GM21529 (cell line): ENCODE measurements at regions not wholly inside any gene's neighbourhood (a gene's known extent, or its start where the extent isn't known, plus 50 kb on each side); places are given as distances from the start of the nearest gene placed in this dataset.

ENCODE experiments used
- ATAC-seq: cut with Tn5 transposase; IDR thresholded peaks from one replicate; pipeline ENCODE4 v1.9.1; 2021; ENCODE audit not compliant: unreplicated experiment

DNA sequence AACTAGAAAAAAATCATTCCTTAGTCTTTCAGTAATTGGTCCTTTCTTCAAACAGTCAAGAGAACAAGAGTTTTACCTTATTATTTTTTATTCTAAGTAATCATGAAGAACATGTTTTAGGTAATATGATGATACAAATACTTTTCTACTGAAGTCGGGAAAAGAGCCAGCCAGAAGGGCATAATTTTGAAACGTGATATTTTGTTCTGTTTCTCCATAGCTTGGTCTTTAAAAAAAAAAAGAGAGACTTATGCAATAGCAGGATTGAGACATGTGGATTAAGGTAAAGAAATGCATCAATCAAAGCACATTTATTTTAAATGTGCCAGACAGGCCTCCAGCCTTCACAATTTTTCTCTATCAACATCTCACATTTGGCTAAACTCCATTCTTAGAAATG, 1016.8 kb downstream of the CNTNAP5 start:
- no peak for ATAC-seq

- no peak for ATAC-seq
These were observed 1017.6 kb downstream of the CNTNAP5 start for GRCh38 chr2:125042727-125043126.

GRCh38 chr2:125070726-125071505, 1045.8 kb downstream of the CNTNAP5 start:
- ATAC-seq, result no peak

GRCh38 chr2:125073440-125073839, 1048.4 kb downstream of the CNTNAP5 start:
- ATAC-seq, result no peak

- ATAC-seq, result no peak
These were observed 1060.8 kb downstream of the CNTNAP5 start for GRCh38 chr2:125085904-125086303.

- ATAC-seq, result no peak
These were observed 1061.5 kb downstream of the CNTNAP5 start for GRCh38 chr2:125086313-125087184.

DNA sequence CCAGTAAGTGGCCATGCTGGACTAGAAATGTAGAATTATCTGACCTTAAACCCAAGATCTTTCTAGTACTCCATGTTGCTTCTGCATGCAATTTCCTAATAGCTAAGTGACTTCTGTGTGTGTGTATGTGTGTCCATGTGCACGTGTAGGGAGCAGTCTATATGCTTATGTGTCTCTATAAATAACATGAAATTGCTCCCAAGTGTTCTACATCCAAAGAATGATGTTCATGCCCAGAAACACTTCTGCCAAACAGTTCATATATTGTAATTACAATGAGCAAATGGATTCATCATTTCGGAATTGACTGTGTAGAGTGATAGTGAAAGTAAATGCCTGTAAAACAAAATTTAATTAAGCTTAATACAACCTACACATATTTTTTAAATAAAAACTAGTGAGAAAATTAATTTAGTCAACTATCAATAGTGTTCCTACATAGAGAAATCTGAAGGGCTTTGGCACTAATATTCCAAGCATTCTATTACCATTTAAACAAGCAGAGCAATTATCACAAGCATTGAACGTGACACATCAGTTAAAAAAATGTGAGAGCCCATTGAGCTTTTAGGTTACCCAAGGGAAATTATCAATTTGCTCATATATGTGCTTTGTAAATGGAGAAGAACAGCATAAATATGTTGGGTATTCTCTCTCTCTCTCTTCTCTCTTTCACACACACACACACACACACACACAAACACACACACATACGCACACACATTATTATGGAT, 1067.4 kb downstream of the CNTNAP5 start:
- no peak for ATAC-seq

DNA sequence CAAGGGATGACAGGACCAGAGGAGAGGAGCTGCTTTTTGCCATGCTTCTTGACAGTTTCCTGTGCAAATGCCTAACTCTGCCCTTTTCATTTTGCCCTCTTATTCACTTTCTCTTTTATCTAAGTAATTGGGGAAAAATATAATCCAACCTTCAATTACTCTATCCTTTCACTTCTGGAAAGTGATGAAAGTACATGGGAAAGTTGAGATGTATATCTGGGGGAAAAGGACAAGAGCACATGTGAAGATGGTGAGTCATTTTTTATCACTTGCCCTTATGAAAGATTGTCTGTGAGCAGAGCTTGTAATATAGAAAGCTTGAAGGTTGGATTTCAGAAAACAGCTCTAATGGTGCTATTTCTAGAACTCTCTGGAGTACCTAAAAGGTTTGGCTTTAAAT, 1070.7 kb downstream of the CNTNAP5 start:
- ATAC-seq, result no peak

DNA sequence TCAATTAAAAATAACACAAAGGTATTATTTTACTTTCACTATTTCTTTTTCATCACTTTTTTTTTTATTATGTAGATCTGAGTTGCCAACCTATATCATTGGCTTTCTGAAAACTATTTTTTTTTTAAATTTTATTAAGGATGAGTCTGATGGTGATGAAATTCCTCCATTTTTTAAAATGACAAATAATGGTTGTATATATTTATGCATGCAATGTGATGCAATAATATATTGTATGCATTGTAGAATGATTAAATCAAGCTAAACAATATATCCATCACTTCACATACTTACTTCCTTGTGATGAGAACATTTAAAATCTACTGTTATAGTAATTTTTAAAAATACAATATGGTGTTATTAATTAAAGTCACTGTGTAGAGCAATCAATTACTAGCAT, 1081.6 kb downstream of the CNTNAP5 start:
- no peak for ATAC-seq

GRCh38 chr2:125107446-125107845, 1082.4 kb downstream of the CNTNAP5 start:
- ATAC-seq, result no peak

- ATAC-seq, result no peak
These were observed 1083.2 kb downstream of the CNTNAP5 start for GRCh38 chr2:125108251-125108650.

GRCh38 chr2:125125902-125126301, 1100.8 kb downstream of the CNTNAP5 start:
- ATAC-seq, result no peak

GRCh38 chr2:125160947-125161346, 1135.9 kb downstream of the CNTNAP5 start:
- ATAC-seq, result no peak

GRCh38 chr2:125167152-125167551, 1142.1 kb downstream of the CNTNAP5 start:
- no peak for ATAC-seq

DNA sequence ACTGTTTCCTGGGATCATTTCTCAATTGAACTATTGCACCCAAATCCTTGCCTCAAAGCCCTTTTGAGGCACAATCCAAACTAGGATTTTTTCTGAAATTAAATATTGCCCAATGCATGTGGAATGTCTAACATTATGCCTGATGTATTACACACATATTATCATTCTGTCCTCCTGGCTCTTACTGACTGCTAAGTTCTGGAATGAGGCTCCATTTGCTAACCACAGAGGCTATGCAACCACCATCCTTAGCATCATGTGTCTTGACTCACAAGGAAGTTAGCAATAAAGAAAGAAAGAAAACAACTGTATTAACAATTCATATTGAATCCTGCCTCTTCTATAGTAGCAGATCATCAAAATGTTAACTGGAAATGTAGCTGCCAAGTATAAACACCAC, 1142.7 kb downstream of the CNTNAP5 start:
- ATAC-seq, result no peak

- ATAC-seq, result no peak
These were observed 1143.4 kb downstream of the CNTNAP5 start for GRCh38 chr2:125168442-125168841.

GRCh38 chr2:125169022-125169763, 1144.1 kb downstream of the CNTNAP5 start:
- ATAC-seq, result no peak

DNA sequence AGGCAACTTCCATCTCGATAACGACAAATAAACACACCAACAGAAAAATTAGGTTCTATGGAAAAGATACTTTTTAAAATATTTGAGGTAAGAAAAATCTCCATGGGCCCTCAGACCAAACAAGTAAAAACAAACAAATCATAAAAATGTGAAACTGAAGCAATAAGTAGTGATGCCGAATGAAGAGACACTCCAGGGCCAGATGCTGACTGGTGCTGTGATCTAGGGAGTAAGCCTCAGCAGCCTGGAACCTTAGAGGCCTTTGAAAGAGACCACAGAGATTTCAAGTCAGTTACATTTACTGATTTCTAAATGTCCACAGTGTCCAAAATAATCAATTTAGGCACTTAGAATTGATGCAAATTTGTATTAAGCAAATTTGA, 1144.7 kb downstream of the CNTNAP5 start:
- no peak for ATAC-seq

GRCh38 chr2:125172181-125172580, 1147.1 kb downstream of the CNTNAP5 start:
- no peak for ATAC-seq

DNA sequence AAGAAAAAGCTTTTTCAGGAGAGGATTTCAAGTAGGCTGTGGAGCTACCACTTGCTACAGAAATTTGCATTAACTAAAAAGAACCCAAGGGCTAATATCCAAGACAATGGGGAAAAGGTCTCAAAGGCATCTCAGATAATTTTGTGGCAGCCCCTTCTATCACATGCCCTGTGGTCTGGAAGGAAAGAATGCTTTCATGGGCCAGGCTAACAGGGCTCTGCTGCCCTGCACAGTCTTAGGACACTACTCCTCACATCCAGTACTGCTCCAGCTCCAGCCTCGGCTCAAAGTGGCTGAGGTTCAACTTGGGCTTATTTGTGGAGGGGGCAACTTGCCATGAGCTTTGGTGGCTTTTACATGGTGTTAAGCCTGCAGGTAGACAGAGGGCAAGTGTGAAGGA, 1150.3 kb downstream of the CNTNAP5 start:
- ATAC-seq, result no peak
